ENCODE measurements at regions not wholly inside any gene's neighbourhood (a gene's known extent, or its start where the extent isn't known, plus 50 kb on each side); places are given as distances from the start of the nearest gene placed in this dataset.

DNA sequence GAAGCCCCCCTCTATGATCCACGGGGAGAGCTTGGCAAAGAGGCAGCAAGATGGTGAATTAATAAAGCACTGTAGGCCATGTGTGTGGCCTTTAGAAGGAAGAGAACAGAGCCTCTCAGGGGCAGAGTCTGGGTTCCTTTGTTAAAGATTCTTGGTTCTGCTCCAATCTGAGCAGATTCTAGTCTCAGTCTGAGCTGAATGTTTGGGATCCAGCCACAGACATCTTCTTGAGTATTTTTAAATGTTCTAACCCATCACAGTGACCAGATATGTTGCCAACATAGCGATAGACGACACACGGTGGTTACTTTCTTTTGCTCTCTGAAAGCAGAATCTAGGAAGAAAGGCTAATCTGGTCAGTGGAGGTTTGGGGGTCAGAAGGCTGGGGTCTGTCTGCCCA, 147.5 kb upstream of the GPR12 start:
- Histone ChIP-seq H3K9me3 (ENCODE audit: control insufficient read depth in 2 of 2, insufficient read depth in 1 of 2, low read depth in 1 of 2, low read length in 1 of 2) (no peaks in the 10 kb centered on the region), H3K4me1 (ENCODE audit: control insufficient read depth in 2 of 2, insufficient read depth in 2 of 2, low read length in 1 of 2) (no peaks in the 10 kb centered on the region), H3K36me3 (ENCODE audit: control insufficient read depth in 2 of 2, insufficient read depth in 2 of 2, low read length in 1 of 2) (no peaks in the 10 kb centered on the region), H3K4me3 (ENCODE audit: low read depth in 1 of 2, low read length in 2 of 2) (no peak overlapping the region), H3K27ac (ENCODE audit: low read depth in 2 of 2, low read length in 1 of 2) (no peak overlapping the region), H3K27me3 (ENCODE audit: control insufficient read depth in 1 of 2, insufficient read depth in 2 of 2, low read length in 2 of 2) (no peaks in the 10 kb centered on the region)
- 67 to 73% methylated on average over 4 of the region's 4 CpGs for WGBS, 2 donors

GRCh38 chr13:26899202-26899601, 138.6 kb upstream of the GPR12 start:
- H3K4me3 ChIP-seq (ENCODE audit: low read depth in 1 of 2, low read length in 2 of 2) = no peak overlapping the region
- WGBS, 2 donors = 64 to 80% methylated on average over 5 of the region's 5 CpGs
- H3K9me3 ChIP-seq (ENCODE audit: control insufficient read depth in 2 of 2, insufficient read depth in 1 of 2, low read depth in 1 of 2, low read length in 1 of 2) = peaks cover 0 to 3% of the 10 kb centered on the region in 2 donors

DNA sequence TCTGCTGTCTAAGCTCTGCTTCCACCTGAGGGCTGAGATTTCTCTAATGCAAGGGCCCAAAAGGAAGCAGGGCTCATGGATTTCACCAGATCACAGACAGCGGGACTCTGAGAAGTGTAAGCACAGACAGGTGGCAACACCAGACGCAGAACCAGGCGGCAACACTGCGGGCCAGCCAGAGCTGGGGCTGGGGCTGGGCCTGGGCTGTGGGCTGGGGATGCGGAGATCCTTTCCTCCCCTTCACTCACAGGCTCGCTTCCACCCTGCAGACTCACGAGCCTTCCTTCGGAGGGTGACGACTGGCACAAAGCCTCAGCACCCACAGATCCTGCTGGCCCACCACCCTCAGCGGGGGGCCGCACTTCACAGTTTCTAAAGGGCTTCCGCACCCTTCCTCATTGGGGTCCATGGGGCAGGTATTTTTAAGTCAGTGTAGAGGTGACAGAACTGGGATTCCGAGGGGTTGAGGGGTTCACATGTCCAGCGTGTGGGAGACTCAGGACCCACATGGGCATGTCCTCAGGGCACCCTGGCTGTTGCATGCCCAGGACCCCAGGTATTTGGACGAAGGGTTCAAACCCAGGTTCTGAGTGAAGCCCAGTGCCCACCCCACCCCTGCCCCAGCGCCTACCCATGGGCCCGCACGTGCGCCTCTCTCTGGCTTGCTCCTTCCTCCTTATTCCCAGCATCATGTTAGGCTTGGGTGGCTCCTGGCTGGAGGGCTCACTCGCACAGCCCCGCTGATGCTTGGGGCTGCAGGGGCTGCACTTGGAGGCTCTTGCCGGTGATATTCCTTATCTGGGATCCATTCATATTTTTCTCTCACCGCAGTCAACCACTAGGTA, 137.3 kb upstream of the GPR12 start:
- Histone ChIP-seq H3K27me3 (ENCODE audit: control insufficient read depth in 1 of 2, insufficient read depth in 2 of 2, low read length in 2 of 2) (peaks cover 0 to 2% of the 10 kb centered on the region in 2 donors), H3K4me3 (ENCODE audit: low read depth in 1 of 2, low read length in 2 of 2) (no peak overlapping the region), H3K4me1 (ENCODE audit: control insufficient read depth in 2 of 2, insufficient read depth in 2 of 2, low read length in 1 of 2) (peaks cover 0 to 2% of the 10 kb centered on the region in 2 donors), H3K36me3 (ENCODE audit: control insufficient read depth in 2 of 2, insufficient read depth in 2 of 2, low read length in 1 of 2) (no peaks in the 10 kb centered on the region), H3K9me3 (ENCODE audit: control insufficient read depth in 2 of 2, insufficient read depth in 1 of 2, low read depth in 1 of 2, low read length in 1 of 2) (peaks cover 0 to 3% of the 10 kb centered on the region in 2 donors), H3K27ac (ENCODE audit: low read depth in 2 of 2, low read length in 1 of 2) (no peak overlapping the region)
- WGBS, 2 donors = 84 to 85% methylated on average over 23 of the region's 23 CpGs

More at GRCh38 chr13:26899202-26899601, 138.6 kb upstream of the GPR12 start:
- peaks cover 0 to 2% of the 10 kb centered on the region in 2 donors for H3K27me3 ChIP-seq (ENCODE audit: control insufficient read depth in 1 of 2, insufficient read depth in 2 of 2, low read length in 2 of 2)
- H3K27ac ChIP-seq (ENCODE audit: low read depth in 2 of 2, low read length in 1 of 2) = no peak overlapping the region
- H3K4me1 ChIP-seq (ENCODE audit: control insufficient read depth in 2 of 2, insufficient read depth in 2 of 2, low read length in 1 of 2) = peaks cover 0 to 2% of the 10 kb centered on the region in 2 donors
- no peaks in the 10 kb centered on the region for H3K36me3 ChIP-seq (ENCODE audit: control insufficient read depth in 2 of 2, insufficient read depth in 2 of 2, low read length in 1 of 2)

- no peaks in the 10 kb centered on the region for H3K36me3 ChIP-seq (ENCODE audit: control insufficient read depth in 2 of 2, insufficient read depth in 2 of 2, low read length in 1 of 2)
- 36 to 41% methylated on average over 4 of the region's 4 CpGs for WGBS, 2 donors
- peaks cover 0 to 2% of the 10 kb centered on the region in 2 donors for H3K27me3 ChIP-seq (ENCODE audit: control insufficient read depth in 1 of 2, insufficient read depth in 2 of 2, low read length in 2 of 2)
- H3K4me3 ChIP-seq (ENCODE audit: low read depth in 1 of 2, low read length in 2 of 2) = no peak overlapping the region
- no peak overlapping the region for H3K27ac ChIP-seq (ENCODE audit: low read depth in 2 of 2, low read length in 1 of 2)
- H3K4me1 ChIP-seq (ENCODE audit: control insufficient read depth in 2 of 2, insufficient read depth in 2 of 2, low read length in 1 of 2) = peaks cover 0 to 2% of the 10 kb centered on the region in 2 donors
- peaks cover 0 to 3% of the 10 kb centered on the region in 2 donors for H3K9me3 ChIP-seq (ENCODE audit: control insufficient read depth in 2 of 2, insufficient read depth in 1 of 2, low read depth in 1 of 2, low read length in 1 of 2)
Measured at GRCh38 chr13:26896986-26897668, 136.5 kb upstream of the GPR12 start.

DNA sequence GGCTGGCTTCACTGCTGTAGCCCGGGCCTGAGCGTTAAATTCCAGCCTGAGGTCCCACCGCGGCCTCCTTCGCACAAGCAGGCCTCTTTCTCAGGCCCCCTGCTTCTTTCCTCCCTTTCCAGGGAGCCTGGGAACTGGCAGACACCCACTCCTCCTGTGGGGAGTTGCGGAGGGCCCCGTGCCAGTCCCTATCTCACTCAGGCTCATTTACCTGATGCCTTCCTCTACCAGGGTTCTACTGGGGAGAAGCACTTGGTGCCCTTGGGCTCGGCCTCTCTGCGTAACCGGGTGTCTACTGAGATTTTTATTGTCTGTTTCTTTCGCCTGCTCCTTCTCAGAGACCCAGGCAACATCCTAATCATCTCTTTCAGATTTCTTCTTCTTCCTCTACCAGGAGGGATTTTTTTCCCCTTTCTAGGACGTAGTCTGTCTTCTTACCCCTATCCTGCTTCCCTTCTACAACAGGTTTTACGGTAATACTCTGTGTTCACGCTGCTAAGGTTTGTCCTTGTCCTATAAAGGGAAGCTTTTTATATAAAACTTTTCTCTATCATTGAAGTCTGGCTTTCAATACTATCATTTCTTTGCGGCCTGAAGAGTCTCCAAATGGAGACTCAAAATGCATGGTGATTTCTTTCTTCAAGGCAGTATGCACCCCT, 135.4 kb upstream of the GPR12 start:
- H3K4me1 ChIP-seq (ENCODE audit: control insufficient read depth in 2 of 2, insufficient read depth in 2 of 2, low read length in 1 of 2) = peaks cover 0 to 2% of the 10 kb centered on the region in 2 donors
- WGBS, 2 donors = 54 to 64% methylated on average over 15 of the region's 15 CpGs
- H3K9me3 ChIP-seq (ENCODE audit: control insufficient read depth in 2 of 2, insufficient read depth in 1 of 2, low read depth in 1 of 2, low read length in 1 of 2) = peaks cover 0 to 3% of the 10 kb centered on the region in 2 donors
- H3K27me3 ChIP-seq (ENCODE audit: control insufficient read depth in 1 of 2, insufficient read depth in 2 of 2, low read length in 2 of 2) = peaks cover 0 to 2% of the 10 kb centered on the region in 2 donors
- H3K36me3 ChIP-seq (ENCODE audit: control insufficient read depth in 2 of 2, insufficient read depth in 2 of 2, low read length in 1 of 2) = no peaks in the 10 kb centered on the region
- H3K4me3 ChIP-seq (ENCODE audit: low read depth in 1 of 2, low read length in 2 of 2) = no peak overlapping the region
- H3K27ac ChIP-seq (ENCODE audit: low read depth in 2 of 2, low read length in 1 of 2) = no peak overlapping the region

DNA sequence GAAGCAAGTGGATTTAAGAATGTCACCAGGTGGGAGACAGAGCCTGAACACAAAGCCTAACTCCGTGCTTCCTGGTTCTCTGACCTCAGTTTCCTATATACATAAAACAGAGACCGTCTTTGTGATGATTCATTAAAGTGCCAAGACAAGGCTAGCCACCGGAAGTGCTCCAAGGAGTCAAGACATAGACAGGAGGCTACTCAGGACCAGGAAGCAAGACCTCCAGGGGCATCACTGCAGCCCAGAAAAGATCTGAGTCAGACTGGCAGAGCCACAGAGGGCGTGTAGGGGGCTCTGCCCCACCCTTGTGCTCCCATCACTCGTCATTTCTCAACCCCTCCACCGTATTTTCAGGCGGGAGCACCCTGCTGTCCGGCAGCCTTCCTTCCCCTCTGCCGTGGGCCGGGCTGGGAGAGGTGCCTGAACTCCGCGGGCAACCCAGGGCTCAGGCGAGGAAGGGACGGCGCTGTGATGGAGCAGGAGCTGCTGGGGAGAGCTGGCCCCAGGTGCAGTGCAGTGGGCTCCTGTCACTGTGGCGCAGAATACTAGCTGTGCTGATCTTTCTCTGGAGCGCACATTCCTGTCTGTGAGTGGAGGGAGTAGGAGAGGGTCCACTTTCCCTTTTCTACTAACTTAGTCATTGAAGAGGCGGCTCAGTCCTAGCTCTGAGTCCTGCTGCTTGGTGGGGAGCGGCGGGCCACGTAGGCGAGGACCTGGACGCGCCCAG, 134.7 kb upstream of the GPR12 start:
- Histone ChIP-seq H3K27ac (ENCODE audit: low read depth in 2 of 2, low read length in 1 of 2) (no peak overlapping the region), H3K36me3 (ENCODE audit: control insufficient read depth in 2 of 2, insufficient read depth in 2 of 2, low read length in 1 of 2) (no peaks in the 10 kb centered on the region), H3K4me1 (ENCODE audit: control insufficient read depth in 2 of 2, insufficient read depth in 2 of 2, low read length in 1 of 2) (peaks cover 0 to 2% of the 10 kb centered on the region in 2 donors), H3K9me3 (ENCODE audit: control insufficient read depth in 2 of 2, insufficient read depth in 1 of 2, low read depth in 1 of 2, low read length in 1 of 2) (peaks cover 0 to 3% of the 10 kb centered on the region in 2 donors), H3K4me3 (ENCODE audit: low read depth in 1 of 2, low read length in 2 of 2) (no peak overlapping the region), H3K27me3 (ENCODE audit: control insufficient read depth in 1 of 2, insufficient read depth in 2 of 2, low read length in 2 of 2) (peaks cover 0 to 2% of the 10 kb centered on the region in 2 donors)
- 30 to 33% methylated on average over 23 to 24 of the region's 24 CpGs for WGBS, 2 donors

DNA sequence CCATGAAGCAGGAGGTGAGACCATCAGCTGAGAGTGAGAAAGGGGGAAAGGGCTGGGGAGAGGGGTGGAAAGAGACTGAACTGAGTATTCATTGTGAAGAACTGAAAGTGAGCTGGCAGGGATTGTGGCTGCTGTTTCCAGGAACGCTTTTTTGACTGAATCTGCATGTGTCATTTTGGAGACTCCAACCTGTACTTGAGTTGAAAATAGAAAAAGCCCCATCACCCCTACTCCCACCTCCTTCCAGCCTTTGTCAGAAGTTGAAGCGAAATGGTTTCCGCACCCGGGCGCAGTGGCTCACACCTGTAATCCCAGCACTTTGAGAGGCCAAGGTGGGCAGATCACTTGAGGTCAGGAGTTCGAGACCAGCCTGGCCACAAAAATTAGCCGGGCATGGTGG, 128.0 kb upstream of the GPR12 start:
- no peaks in the 10 kb centered on the region for H3K9me3 ChIP-seq (ENCODE audit: control insufficient read depth in 2 of 2, insufficient read depth in 1 of 2, low read depth in 1 of 2, low read length in 1 of 2)
- no peak overlapping the region for H3K4me3 ChIP-seq (ENCODE audit: low read depth in 1 of 2, low read length in 2 of 2)
- no peaks in the 10 kb centered on the region for H3K27me3 ChIP-seq (ENCODE audit: control insufficient read depth in 1 of 2, insufficient read depth in 2 of 2, low read length in 2 of 2)
- 88 to 89% methylated on average over 7 of the region's 7 CpGs for WGBS, 2 donors
- H3K27ac ChIP-seq (ENCODE audit: low read depth in 2 of 2, low read length in 1 of 2) = no peak overlapping the region
- no peaks in the 10 kb centered on the region for H3K4me1 ChIP-seq (ENCODE audit: control insufficient read depth in 2 of 2, insufficient read depth in 2 of 2, low read length in 1 of 2)
- no peaks in the 10 kb centered on the region for H3K36me3 ChIP-seq (ENCODE audit: control insufficient read depth in 2 of 2, insufficient read depth in 2 of 2, low read length in 1 of 2)

DNA sequence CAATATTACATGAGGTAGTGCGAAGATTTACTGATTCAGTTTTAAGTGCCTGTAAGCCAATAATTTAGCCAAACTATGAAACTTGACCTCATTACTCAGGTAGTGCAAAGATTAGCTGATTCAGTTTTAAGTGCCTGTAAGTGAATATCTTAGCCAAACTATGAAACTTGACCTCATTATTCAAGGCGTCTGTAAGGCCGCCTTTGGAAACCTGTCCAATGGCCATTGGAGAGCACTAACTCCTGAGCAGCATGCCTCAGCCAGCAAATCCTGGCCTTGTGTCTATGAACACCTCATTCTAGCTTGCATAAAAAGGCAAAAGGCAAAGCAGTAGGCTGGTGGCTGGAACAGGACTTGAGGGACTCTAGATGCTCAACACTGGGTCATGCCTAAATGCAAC, 127.0 kb upstream of the GPR12 start:
- Histone ChIP-seq H3K27me3 (ENCODE audit: control insufficient read depth in 1 of 2, insufficient read depth in 2 of 2, low read length in 2 of 2) (no peaks in the 10 kb centered on the region), H3K9me3 (ENCODE audit: control insufficient read depth in 2 of 2, insufficient read depth in 1 of 2, low read depth in 1 of 2, low read length in 1 of 2) (no peaks in the 10 kb centered on the region), H3K4me1 (ENCODE audit: control insufficient read depth in 2 of 2, insufficient read depth in 2 of 2, low read length in 1 of 2) (no peaks in the 10 kb centered on the region), H3K36me3 (ENCODE audit: control insufficient read depth in 2 of 2, insufficient read depth in 2 of 2, low read length in 1 of 2) (no peaks in the 10 kb centered on the region), H3K27ac (ENCODE audit: low read depth in 2 of 2, low read length in 1 of 2) (no peak overlapping the region), H3K4me3 (ENCODE audit: low read depth in 1 of 2, low read length in 2 of 2) (no peak overlapping the region)
- WGBS, 2 donors = 67 to 89% methylated on average over 3 of the region's 3 CpGs

- WGBS, 2 donors = 44 to 48% methylated on average over 3 of the region's 3 CpGs
- no peaks in the 10 kb centered on the region for H3K27me3 ChIP-seq (ENCODE audit: control insufficient read depth in 1 of 2, insufficient read depth in 2 of 2, low read length in 2 of 2)
- no peaks in the 10 kb centered on the region for H3K36me3 ChIP-seq (ENCODE audit: control insufficient read depth in 2 of 2, insufficient read depth in 2 of 2, low read length in 1 of 2)
- no peaks in the 10 kb centered on the region for H3K4me1 ChIP-seq (ENCODE audit: control insufficient read depth in 2 of 2, insufficient read depth in 2 of 2, low read length in 1 of 2)
- no peak overlapping the region for H3K27ac ChIP-seq (ENCODE audit: low read depth in 2 of 2, low read length in 1 of 2)
- H3K4me3 ChIP-seq (ENCODE audit: low read depth in 1 of 2, low read length in 2 of 2) = no peak overlapping the region
- no peaks in the 10 kb centered on the region for H3K9me3 ChIP-seq (ENCODE audit: control insufficient read depth in 2 of 2, insufficient read depth in 1 of 2, low read depth in 1 of 2, low read length in 1 of 2)
Measured at GRCh38 chr13:26883613-26884257, 123.1 kb upstream of the GPR12 start.

Measured in esophagus (tissue), 2 donors.